Erythroblast (primary cell): ENCODE measurements at regions not wholly inside any gene's neighbourhood (a gene's known extent, or its start where the extent isn't known, plus 50 kb on each side); places are given as distances from the start of the nearest gene placed in this dataset.

Source experiments
- GATA1 ChIP-seq: IDR thresholded peaks from 2 replicates; pipeline ENCODE4 v1.6.1; 2011; ENCODE audit warnings: low read depth, mild to moderate bottlenecking, control low read depth, low read length, moderate library complexity
- POLR2A ChIP-seq: IDR thresholded peaks from 2 replicates; pipeline ENCODE4 v1.6.1; 2011; ENCODE audit warnings: mild to moderate bottlenecking, low read length

DNA sequence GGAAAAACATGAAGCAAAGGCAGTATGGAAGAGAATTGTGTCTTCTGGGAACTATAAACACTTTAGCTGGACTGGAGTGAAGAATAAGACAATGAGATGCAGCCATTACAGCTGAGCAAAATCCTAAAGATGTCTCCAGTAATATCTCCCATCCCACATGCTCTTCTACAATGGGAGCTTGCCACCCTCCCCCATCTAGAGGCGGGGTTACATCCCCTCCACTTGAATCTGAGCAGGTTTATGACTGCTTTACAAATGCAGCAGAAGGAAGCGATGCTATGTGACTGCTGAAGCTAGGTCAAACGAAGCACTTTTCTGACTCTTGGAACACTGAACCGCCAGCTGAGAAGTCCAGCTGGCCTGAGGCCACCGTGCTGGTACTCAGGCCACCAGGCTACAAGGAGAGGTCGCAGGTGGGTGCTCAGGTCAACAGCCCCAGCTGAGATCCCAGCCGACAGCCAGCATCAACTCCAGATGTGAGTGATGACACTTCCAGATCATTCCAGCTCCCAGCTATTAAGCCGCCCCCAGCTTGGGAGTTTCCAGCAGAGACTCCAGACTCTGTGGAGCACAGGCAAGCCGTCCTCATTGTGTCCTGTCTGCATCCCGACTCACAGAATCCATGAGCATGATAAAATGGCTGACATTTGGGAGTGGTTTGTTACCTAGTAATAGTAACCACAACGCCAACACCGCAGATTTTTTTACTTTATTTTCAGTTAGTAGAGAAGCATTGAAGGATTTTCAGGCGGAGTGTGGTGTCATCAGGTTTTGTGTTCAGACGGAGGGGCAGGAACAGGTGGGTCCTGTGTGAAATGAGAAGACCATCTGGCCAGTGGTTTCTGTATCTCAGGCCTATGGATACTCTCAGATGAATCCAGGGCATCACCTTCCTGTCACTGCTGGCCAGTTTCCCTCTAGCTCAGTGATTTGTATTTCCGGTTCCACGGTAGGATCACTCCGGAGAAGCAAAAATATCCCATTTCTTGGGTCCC, 89.3 kb downstream of the NPY start:
- TF ChIP-seq POLR2A (no peak), GATA1 (no peak)
